Esophagus squamous epithelium (tissue), 5 donors: ENCODE measurements at regions not wholly inside any gene's neighbourhood (a gene's known extent, or its start where the extent isn't known, plus 50 kb on each side); places are given as distances from the start of the nearest gene placed in this dataset.

Experiments used
- DNase-seq: peaks from one replicate; lab custom pipeline; 2025; lab: John Stamatoyannopoulos, UW
- H3K27ac ChIP-seq, 4 donors: fragments of 200-600 bp; sonication (generic); one replicate each; pipeline ENCODE4 v1.5.1; 2016 to 2019; ENCODE audit warnings: mild to moderate bottlenecking in 1 of 4
- H3K27me3 ChIP-seq, 4 donors: fragments of 200-600 bp; sonication (generic); 1 replicate in 3 of 4; 2 replicates in 1 of 4; pipeline versions ENCODE4 v1.5.1 to v1.6.0; 2017 to 2021; ENCODE audit warnings: antibody characterized with exemption in 1 of 4
- H3K36me3 ChIP-seq, 3 donors: fragments of 200-600 bp; sonication (generic); one replicate each; pipeline ENCODE4 v1.5.1; 2016 to 2019
- H3K4me1 ChIP-seq, 3 donors: fragments of 200-600 bp; sonication (generic); one replicate each; pipeline ENCODE4 v1.5.1; 2017 to 2019
- H3K4me3 ChIP-seq, 4 donors: fragments of 200-600 bp; sonication (generic); 1 replicate in 3 of 4; 2 replicates in 1 of 4; pipeline ENCODE4 v1.5.1; 2016 to 2019; ENCODE audit warnings: mild to moderate bottlenecking in 2 of 4, moderate library complexity in 1 of 4
- H3K9me3 ChIP-seq, 3 donors: fragments of 200-600 bp; sonication (generic); one replicate each; pipeline ENCODE4 v1.5.1; 2016 to 2019
- POLR2A ChIP-seq, 4 donors: fragments of 450-650 bp; IDR thresholded peaks; one replicate each; pipeline ENCODE4 v1.6.1; 2017; ENCODE audit warnings: antibody characterized with exemption in 4 of 4, mild to moderate bottlenecking in 4 of 4, moderate library complexity in 3 of 4
- WGBS, 2 donors: methylation state at CpG; one replicate each; pipeline ENCODE4 v1.1.5; 2018; 5-methylcytosine and 5-hydroxymethylcytosine counted together
- intact Hi-C: fragments of 100-400 bp; cut with DNase I; formaldehyde crosslinking; loops from one replicate; pipeline ENCODE4 v1.15.0; 2022
- TF ChIP-seq, protein P1 (sequence below), 6 experiments: fragments of 450-650 bp in 4 of 6; fragments of 200-600 bp in 2 of 6; sonication (generic) in 2 of 6; IDR thresholded peaks; one replicate each; pipeline ENCODE4 v1.5.1; 2016 to 2019; ENCODE audit warnings: antibody characterized with exemption in 6 of 6, mild to moderate bottlenecking in 4 of 6, moderate library complexity in 4 of 6
- donor health status: DM: yes; HTN: yes; CAD: no.

DNA sequence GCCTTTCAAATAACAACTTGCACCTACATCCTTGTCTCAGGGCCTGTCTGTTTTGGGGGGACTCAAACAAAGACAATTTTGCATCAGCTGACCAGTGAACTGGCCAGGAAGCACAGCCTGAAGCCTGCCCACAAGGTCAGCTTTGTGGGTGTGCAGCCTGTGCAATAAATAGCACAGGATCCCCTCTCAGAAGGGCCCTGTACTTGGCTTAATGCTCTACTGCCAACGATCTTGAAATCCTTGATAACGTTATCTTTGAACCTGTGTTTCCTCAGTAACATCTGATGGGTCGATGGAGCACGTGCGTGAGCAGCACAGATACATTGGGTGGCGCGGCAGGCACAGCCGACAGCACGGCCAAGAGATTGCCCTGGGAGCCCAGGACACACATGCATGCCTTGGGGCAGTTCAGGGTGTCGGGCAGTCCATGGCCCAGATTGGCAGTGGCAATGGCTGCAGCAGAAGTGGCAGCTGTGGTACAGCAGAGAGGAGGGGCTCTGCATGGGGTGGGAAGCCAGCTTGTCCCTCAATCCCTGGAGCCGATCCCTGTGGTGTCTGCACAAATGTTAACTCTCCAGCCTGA lies 58.8 kb upstream of the ATP6AP2 start:
- H3K9me3 ChIP-seq = no peaks in the 10 kb centered on the region
- H3K27ac ChIP-seq = no peak overlapping the region
- no peaks in the 10 kb centered on the region for H3K36me3 ChIP-seq
- no peaks in the 10 kb centered on the region for H3K4me1 ChIP-seq
- TF ChIP-seq POLR2A (IDR thresholded peaks at IDR 0.05) = no peak
- TF ChIP-seq, protein P1, sequence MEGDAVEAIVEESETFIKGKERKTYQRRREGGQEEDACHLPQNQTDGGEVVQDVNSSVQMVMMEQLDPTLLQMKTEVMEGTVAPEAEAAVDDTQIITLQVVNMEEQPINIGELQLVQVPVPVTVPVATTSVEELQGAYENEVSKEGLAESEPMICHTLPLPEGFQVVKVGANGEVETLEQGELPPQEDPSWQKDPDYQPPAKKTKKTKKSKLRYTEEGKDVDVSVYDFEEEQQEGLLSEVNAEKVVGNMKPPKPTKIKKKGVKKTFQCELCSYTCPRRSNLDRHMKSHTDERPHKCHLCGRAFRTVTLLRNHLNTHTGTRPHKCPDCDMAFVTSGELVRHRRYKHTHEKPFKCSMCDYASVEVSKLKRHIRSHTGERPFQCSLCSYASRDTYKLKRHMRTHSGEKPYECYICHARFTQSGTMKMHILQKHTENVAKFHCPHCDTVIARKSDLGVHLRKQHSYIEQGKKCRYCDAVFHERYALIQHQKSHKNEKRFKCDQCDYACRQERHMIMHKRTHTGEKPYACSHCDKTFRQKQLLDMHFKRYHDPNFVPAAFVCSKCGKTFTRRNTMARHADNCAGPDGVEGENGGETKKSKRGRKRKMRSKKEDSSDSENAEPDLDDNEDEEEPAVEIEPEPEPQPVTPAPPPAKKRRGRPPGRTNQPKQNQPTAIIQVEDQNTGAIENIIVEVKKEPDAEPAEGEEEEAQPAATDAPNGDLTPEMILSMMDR (IDR thresholded peaks at IDR 0.05) = no peak
- intact Hi-C loops = no loop called here
- 30 to 100% methylated on average over 1 to 2 of the region's 11 CpGs for WGBS, 2 donors
- no peak overlapping the region for H3K4me3 ChIP-seq
- no peaks in the 10 kb centered on the region for H3K27me3 ChIP-seq
- no peak for DNase-seq

DNA sequence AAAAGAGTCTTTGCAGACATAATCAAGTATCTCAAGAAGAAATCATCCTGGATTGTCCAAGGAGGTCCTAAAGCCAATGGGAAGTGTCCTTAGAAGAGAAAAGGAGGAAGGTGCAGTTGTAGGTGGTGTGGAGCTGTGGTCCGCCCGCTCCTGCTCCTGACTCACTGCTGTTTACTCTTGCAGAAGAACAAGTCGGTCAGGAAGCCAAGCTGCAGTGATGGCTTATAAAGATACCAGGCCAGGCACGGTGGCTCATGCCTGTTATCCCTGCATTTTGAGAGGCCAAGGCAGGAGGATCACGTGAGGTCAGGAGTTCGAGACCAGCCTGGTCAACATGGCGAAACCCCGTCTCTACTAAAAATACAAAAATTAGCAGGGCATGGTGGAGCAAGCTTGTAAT lies 66.4 kb upstream of the ATP6AP2 start:
- intact Hi-C loops = no loop called here
- Histone ChIP-seq H3K27ac (no peak overlapping the region), H3K4me3 (no peak overlapping the region), H3K27me3 (no peaks in the 10 kb centered on the region), H3K4me1 (no peaks in the 10 kb centered on the region), H3K9me3 (no peaks in the 10 kb centered on the region), H3K36me3 (no peaks in the 10 kb centered on the region)
- DNase-seq = no peak
- no peak for TF ChIP-seq POLR2A (IDR thresholded peaks at IDR 0.05)
- TF ChIP-seq, protein P1 (IDR thresholded peaks at IDR 0.05) = no peak
- WGBS, 2 donors = 77% methylated on average over 8 of the region's 8 CpGs; no CpG with 5 or more reads in 1 of the 2 donors

DNA sequence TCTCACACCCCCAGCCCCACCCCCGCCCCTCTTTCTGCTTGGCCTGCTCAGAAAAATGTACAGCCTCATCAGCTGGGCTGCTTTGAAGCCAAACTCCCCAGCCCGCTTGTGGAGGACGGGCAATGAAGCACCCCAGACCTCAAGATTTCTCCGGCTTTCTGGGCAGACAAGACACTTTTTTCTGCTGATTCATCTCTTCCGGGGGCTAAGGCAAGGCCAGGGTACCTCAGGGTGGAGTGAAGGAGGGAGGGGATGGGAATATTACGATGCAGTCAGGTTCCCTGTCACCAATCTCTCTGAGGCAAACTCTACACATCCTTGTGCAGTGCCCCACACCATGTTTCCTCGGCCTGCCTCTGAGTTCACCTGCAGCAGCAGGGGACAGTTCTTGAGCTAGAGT lies 66.9 kb upstream of the ATP6AP2 start:
- Histone ChIP-seq H3K4me1 (no peaks in the 10 kb centered on the region), H3K9me3 (no peaks in the 10 kb centered on the region), H3K4me3 (no peak overlapping the region), H3K36me3 (no peaks in the 10 kb centered on the region), H3K27me3 (no peaks in the 10 kb centered on the region), H3K27ac (no peak overlapping the region)
- WGBS, 2 donors = 61 to 100% methylated on average over 1 to 5 of the region's 7 CpGs
- no peak for DNase-seq
- intact Hi-C loops = no loop called here
- no peak for TF ChIP-seq POLR2A (IDR thresholded peaks at IDR 0.05)
- TF ChIP-seq, protein P1 (IDR thresholded peaks at IDR 0.05) = no peak

- no peaks in the 10 kb centered on the region for H3K4me1 ChIP-seq
- no peak overlapping the region for H3K27ac ChIP-seq
- H3K4me3 ChIP-seq = no peak overlapping the region
- no peaks in the 10 kb centered on the region for H3K36me3 ChIP-seq
- 58% methylated on average over 2 of the region's 5 CpGs; no CpG with 5 or more reads in 1 of the 2 donors for WGBS, 2 donors
- DNase-seq = no peak
- TF ChIP-seq, protein P1 (IDR thresholded peaks at IDR 0.05) = no peak
- no peak for TF ChIP-seq POLR2A (IDR thresholded peaks at IDR 0.05)
- intact Hi-C loops = no loop called here
- H3K9me3 ChIP-seq = no peaks in the 10 kb centered on the region
- no peaks in the 10 kb centered on the region for H3K27me3 ChIP-seq
Observed at GRCh38 chrX:40513012-40513411, 67.8 kb upstream of the ATP6AP2 start.

GRCh38 chrX:40511258-40511657 lies 69.5 kb upstream of the ATP6AP2 start:
- Histone ChIP-seq H3K27me3 (no peaks in the 10 kb centered on the region), H3K27ac (no peak overlapping the region), H3K4me1 (no peaks in the 10 kb centered on the region), H3K36me3 (no peaks in the 10 kb centered on the region), H3K4me3 (no peak overlapping the region), H3K9me3 (no peaks in the 10 kb centered on the region)
- no peak for DNase-seq
- intact Hi-C loops = no loop called here
- TF ChIP-seq, protein P1 (IDR thresholded peaks at IDR 0.05) = no peak
- TF ChIP-seq POLR2A (IDR thresholded peaks at IDR 0.05) = no peak
- 87 to 89% methylated on average over 1 to 3 of the region's 7 CpGs for WGBS, 2 donors
